ENCODE measurements at regions not wholly inside any gene's neighbourhood (a gene's known extent, or its start where the extent isn't known, plus 50 kb on each side); places are given as distances from the start of the nearest gene placed in this dataset.
A peak's percentile ranks its signal among the peaks of the same experiment; 100 is the strongest.

- no peak for DNase-seq
- no peak for TF ChIP-seq CTCF (IDR thresholded peaks at IDR 0.05; ENCODE audit: partially characterized antibody, unreplicated experiment)
- peak overlapping the region; percentile 14 for H3K4me3 Mint-ChIP-seq (ENCODE audit: unreplicated experiment)
- H3K27me3 Mint-ChIP-seq (ENCODE audit: unreplicated experiment): peaks cover 6% of the 10 kb centered on the region
- no peaks in the 10 kb centered on the region for H3K36me3 Mint-ChIP-seq (ENCODE audit: unreplicated experiment)
- peaks cover 48% of the 10 kb centered on the region for H3K4me1 Mint-ChIP-seq (ENCODE audit: low read depth, unreplicated experiment)
- no peak overlapping the region for H3K27ac Mint-ChIP-seq (ENCODE audit: unreplicated experiment)
- H3K9me3 Mint-ChIP-seq (ENCODE audit: unreplicated experiment): peaks cover 5% of the 10 kb centered on the region
Measured at GRCh38 chr7:136138991-136139390, 161.8 kb upstream of the MTPN start.

GRCh38 chr7:136136906-136137454 is 159.8 kb upstream of the MTPN start:
- peaks cover 54% of the 10 kb centered on the region for H3K4me1 Mint-ChIP-seq (ENCODE audit: low read depth, unreplicated experiment)
- peak overlapping the region; percentile 62 for H3K4me3 Mint-ChIP-seq (ENCODE audit: unreplicated experiment)
- no peaks in the 10 kb centered on the region for H3K36me3 Mint-ChIP-seq (ENCODE audit: unreplicated experiment)
- peak; percentile 74 for DNase-seq
- peaks cover 6% of the 10 kb centered on the region for H3K27me3 Mint-ChIP-seq (ENCODE audit: unreplicated experiment)
- H3K27ac Mint-ChIP-seq (ENCODE audit: unreplicated experiment): peak overlapping the region; percentile 81
- peaks cover 5% of the 10 kb centered on the region for H3K9me3 Mint-ChIP-seq (ENCODE audit: unreplicated experiment)
- TF ChIP-seq CTCF (IDR thresholded peaks at IDR 0.05; ENCODE audit: partially characterized antibody, unreplicated experiment): no peak

- H3K27me3 Mint-ChIP-seq (ENCODE audit: unreplicated experiment): peaks cover 6% of the 10 kb centered on the region
- no peak overlapping the region for H3K27ac Mint-ChIP-seq (ENCODE audit: unreplicated experiment)
- H3K4me3 Mint-ChIP-seq (ENCODE audit: unreplicated experiment): no peak overlapping the region
- no peak for DNase-seq
- H3K36me3 Mint-ChIP-seq (ENCODE audit: unreplicated experiment): no peaks in the 10 kb centered on the region
- H3K4me1 Mint-ChIP-seq (ENCODE audit: low read depth, unreplicated experiment): peaks cover 42% of the 10 kb centered on the region
- H3K9me3 Mint-ChIP-seq (ENCODE audit: unreplicated experiment): peaks cover 5% of the 10 kb centered on the region
- TF ChIP-seq CTCF (IDR thresholded peaks at IDR 0.05; ENCODE audit: partially characterized antibody, unreplicated experiment): no peak
Measured at GRCh38 chr7:136134503-136134902, 157.3 kb upstream of the MTPN start.

GRCh38 chr7:136133551-136133950 is 156.4 kb upstream of the MTPN start:
- H3K4me3 Mint-ChIP-seq (ENCODE audit: unreplicated experiment): no peak overlapping the region
- H3K4me1 Mint-ChIP-seq (ENCODE audit: low read depth, unreplicated experiment): peaks cover 35% of the 10 kb centered on the region
- no peak overlapping the region for H3K27ac Mint-ChIP-seq (ENCODE audit: unreplicated experiment)
- peaks cover 6% of the 10 kb centered on the region for H3K27me3 Mint-ChIP-seq (ENCODE audit: unreplicated experiment)
- no peaks in the 10 kb centered on the region for H3K36me3 Mint-ChIP-seq (ENCODE audit: unreplicated experiment)
- no peak for TF ChIP-seq CTCF (IDR thresholded peaks at IDR 0.05; ENCODE audit: partially characterized antibody, unreplicated experiment)
- H3K9me3 Mint-ChIP-seq (ENCODE audit: unreplicated experiment): peaks cover 5% of the 10 kb centered on the region
- DNase-seq: no peak

- DNase-seq: no peak
- H3K27ac Mint-ChIP-seq (ENCODE audit: unreplicated experiment): no peak overlapping the region
- no peaks in the 10 kb centered on the region for H3K36me3 Mint-ChIP-seq (ENCODE audit: unreplicated experiment)
- TF ChIP-seq CTCF (IDR thresholded peaks at IDR 0.05; ENCODE audit: partially characterized antibody, unreplicated experiment): no peak
- no peak overlapping the region for H3K4me3 Mint-ChIP-seq (ENCODE audit: unreplicated experiment)
- no peaks in the 10 kb centered on the region for H3K27me3 Mint-ChIP-seq (ENCODE audit: unreplicated experiment)
- H3K9me3 Mint-ChIP-seq (ENCODE audit: unreplicated experiment): peaks cover 3% of the 10 kb centered on the region
- peaks cover 18% of the 10 kb centered on the region for H3K4me1 Mint-ChIP-seq (ENCODE audit: low read depth, unreplicated experiment)
Measured at GRCh38 chr7:136131304-136131630, 154.1 kb upstream of the MTPN start.

All from glutamatergic neuron (in vitro differentiated cells).